Ecto neural progenitor cell (in vitro differentiated cells): ENCODE measurements at regions not wholly inside any gene's neighbourhood (a gene's known extent, or its start where the extent isn't known, plus 50 kb on each side); places are given as distances from the start of the nearest gene placed in this dataset.
"Not testable (repeated sequence)": the region's sequence is repeated elsewhere in the genome, so short reads cannot be mapped to it uniquely, and the experiment has no call there.

ENCODE experiments used
- DNase-seq: peaks from one replicate; pipeline ENCODE4 v3.0.0-alpha.2; 2018; ENCODE audit warnings: low spot score

GRCh38 chr16:72596373-72596772, 424.4 kb upstream of the PMFBP1 start:
- DNase-seq = no peak

GRCh38 chr16:72590151-72590937, 418.4 kb upstream of the PMFBP1 start:
- no peak for DNase-seq

- DNase-seq = no peak
Measured at GRCh38 chr16:72588551-72588950, 416.6 kb upstream of the PMFBP1 start.

- DNase-seq = not testable (repeated sequence)
Measured at GRCh38 chr16:72578061-72578460, 406.1 kb upstream of the PMFBP1 start.

- no peak for DNase-seq
Measured at GRCh38 chr16:72576189-72576588, 404.2 kb upstream of the PMFBP1 start.

- no peak for DNase-seq
Measured at GRCh38 chr16:72569677-72570076, 397.7 kb upstream of the PMFBP1 start.

- DNase-seq = no peak
Measured at GRCh38 chr16:72568502-72568901, 396.5 kb upstream of the PMFBP1 start.

GRCh38 chr16:72566174-72566573, 394.2 kb upstream of the PMFBP1 start:
- DNase-seq = no peak

- DNase-seq = no peak
Measured at GRCh38 chr16:72565106-72565505, 393.2 kb upstream of the PMFBP1 start.

GRCh38 chr16:72560617-72561016, 388.7 kb upstream of the PMFBP1 start:
- no peak for DNase-seq

GRCh38 chr16:72558501-72558900, 386.5 kb upstream of the PMFBP1 start:
- DNase-seq = no peak

- DNase-seq = no peak
Measured at GRCh38 chr16:72554935-72555334, 383.0 kb upstream of the PMFBP1 start.

- DNase-seq = no peak
Measured at GRCh38 chr16:72552654-72553053, 380.7 kb upstream of the PMFBP1 start.

- no peak for DNase-seq
Measured at GRCh38 chr16:72551649-72552048, 379.7 kb upstream of the PMFBP1 start.

GRCh38 chr16:72549878-72550277, 377.9 kb upstream of the PMFBP1 start:
- no peak for DNase-seq

GRCh38 chr16:72542102-72542501, 370.1 kb upstream of the PMFBP1 start:
- DNase-seq = no peak

GRCh38 chr16:72537664-72538063, 365.7 kb upstream of the PMFBP1 start:
- DNase-seq = no peak

- DNase-seq = no peak
Measured at GRCh38 chr16:72536723-72537435, 364.9 kb upstream of the PMFBP1 start.

- DNase-seq = no peak
Measured at GRCh38 chr16:72532906-72533410, 361.0 kb upstream of the PMFBP1 start.

- no peak for DNase-seq
Measured at GRCh38 chr16:72530434-72530833, 358.5 kb upstream of the PMFBP1 start.

- DNase-seq = no peak
Measured at GRCh38 chr16:72523087-72523486, 351.1 kb upstream of the PMFBP1 start.

GRCh38 chr16:72517154-72517553, 345.2 kb upstream of the PMFBP1 start:
- DNase-seq = no peak

GRCh38 chr16:72511171-72511570, 339.2 kb upstream of the PMFBP1 start:
- DNase-seq = no peak
